Suprapubic skin (tissue), 3 donors: ENCODE measurements at regions not wholly inside any gene's neighbourhood (a gene's known extent, or its start where the extent isn't known, plus 50 kb on each side); places are given as distances from the start of the nearest gene placed in this dataset.

ENCODE experiments used
- POLR2A ChIP-seq, 2 donors: fragments of 450-650 bp; IDR thresholded peaks; one replicate each; pipeline ENCODE4 v1.6.1; 2017; ENCODE audit warnings: antibody characterized with exemption in 2 of 2, mild to moderate bottlenecking in 2 of 2, moderate library complexity in 2 of 2
- TF ChIP-seq, protein P1 (sequence below), 2 donors: fragments of 200-600 bp in 1 of 2; fragments of 450-650 bp in 1 of 2; sonication (generic) in 1 of 2; IDR thresholded peaks; one replicate each; pipeline ENCODE4 v1.5.1; 2016 to 2019; ENCODE audit warnings: antibody characterized with exemption in 2 of 2, mild to moderate bottlenecking in 1 of 2, moderate library complexity in 1 of 2

DNA sequence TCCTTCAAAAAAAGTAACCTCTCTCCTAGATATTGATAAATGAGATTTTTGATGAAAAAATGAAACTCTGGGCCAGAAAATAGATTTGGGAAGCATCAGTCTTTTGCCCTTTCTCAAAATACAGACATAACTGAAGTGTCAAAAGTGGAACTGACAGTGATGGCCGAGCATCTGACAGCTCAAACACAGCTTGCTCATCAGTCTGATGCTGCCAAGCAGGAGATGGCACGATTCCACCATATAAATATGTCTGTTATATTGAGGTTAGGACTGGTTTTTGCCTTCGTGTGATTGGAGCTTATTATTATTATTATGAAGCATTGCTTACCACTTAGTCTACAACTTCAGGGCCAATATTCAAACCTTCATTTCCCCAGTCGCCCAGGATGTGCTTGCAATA is 152.6 kb upstream of the EPHA3 start:
- TF ChIP-seq, protein P1, sequence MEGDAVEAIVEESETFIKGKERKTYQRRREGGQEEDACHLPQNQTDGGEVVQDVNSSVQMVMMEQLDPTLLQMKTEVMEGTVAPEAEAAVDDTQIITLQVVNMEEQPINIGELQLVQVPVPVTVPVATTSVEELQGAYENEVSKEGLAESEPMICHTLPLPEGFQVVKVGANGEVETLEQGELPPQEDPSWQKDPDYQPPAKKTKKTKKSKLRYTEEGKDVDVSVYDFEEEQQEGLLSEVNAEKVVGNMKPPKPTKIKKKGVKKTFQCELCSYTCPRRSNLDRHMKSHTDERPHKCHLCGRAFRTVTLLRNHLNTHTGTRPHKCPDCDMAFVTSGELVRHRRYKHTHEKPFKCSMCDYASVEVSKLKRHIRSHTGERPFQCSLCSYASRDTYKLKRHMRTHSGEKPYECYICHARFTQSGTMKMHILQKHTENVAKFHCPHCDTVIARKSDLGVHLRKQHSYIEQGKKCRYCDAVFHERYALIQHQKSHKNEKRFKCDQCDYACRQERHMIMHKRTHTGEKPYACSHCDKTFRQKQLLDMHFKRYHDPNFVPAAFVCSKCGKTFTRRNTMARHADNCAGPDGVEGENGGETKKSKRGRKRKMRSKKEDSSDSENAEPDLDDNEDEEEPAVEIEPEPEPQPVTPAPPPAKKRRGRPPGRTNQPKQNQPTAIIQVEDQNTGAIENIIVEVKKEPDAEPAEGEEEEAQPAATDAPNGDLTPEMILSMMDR (IDR thresholded peaks at IDR 0.05), result no peak
- TF ChIP-seq POLR2A (IDR thresholded peaks at IDR 0.05), result no peak
